ENCODE measurements at regions not wholly inside any gene's neighbourhood (a gene's known extent, or its start where the extent isn't known, plus 50 kb on each side); places are given as distances from the start of the nearest gene placed in this dataset.

DNA sequence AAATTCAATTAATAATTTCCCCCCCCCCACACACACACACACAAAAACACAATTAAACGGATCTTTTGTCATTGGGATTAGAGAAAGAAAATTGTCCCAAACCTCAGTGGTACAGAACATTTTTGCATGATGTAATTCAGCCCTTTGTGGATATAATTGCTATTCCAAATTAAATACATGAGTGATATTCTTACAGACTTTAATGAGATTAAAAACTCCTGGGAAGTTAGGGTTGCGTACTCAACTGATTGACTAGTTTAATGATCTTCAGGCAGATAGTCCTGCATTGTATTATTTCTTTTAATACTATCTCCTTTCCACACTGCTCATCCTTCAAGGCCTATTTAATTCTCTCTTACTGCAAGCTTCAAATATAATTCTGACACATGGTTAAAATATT lies 711.8 kb upstream of the LRFN5 start:
- TF ChIP-seq, protein P1, sequence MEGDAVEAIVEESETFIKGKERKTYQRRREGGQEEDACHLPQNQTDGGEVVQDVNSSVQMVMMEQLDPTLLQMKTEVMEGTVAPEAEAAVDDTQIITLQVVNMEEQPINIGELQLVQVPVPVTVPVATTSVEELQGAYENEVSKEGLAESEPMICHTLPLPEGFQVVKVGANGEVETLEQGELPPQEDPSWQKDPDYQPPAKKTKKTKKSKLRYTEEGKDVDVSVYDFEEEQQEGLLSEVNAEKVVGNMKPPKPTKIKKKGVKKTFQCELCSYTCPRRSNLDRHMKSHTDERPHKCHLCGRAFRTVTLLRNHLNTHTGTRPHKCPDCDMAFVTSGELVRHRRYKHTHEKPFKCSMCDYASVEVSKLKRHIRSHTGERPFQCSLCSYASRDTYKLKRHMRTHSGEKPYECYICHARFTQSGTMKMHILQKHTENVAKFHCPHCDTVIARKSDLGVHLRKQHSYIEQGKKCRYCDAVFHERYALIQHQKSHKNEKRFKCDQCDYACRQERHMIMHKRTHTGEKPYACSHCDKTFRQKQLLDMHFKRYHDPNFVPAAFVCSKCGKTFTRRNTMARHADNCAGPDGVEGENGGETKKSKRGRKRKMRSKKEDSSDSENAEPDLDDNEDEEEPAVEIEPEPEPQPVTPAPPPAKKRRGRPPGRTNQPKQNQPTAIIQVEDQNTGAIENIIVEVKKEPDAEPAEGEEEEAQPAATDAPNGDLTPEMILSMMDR (IDR thresholded peaks at IDR 0.05; ENCODE audit: low read depth, low read length): no peak
- H3K4me3 ChIP-seq (replicated peaks in 1 of 2; ENCODE audit: low read depth in 2 of 2, low read length in 2 of 2): no peak overlapping the region

DNA sequence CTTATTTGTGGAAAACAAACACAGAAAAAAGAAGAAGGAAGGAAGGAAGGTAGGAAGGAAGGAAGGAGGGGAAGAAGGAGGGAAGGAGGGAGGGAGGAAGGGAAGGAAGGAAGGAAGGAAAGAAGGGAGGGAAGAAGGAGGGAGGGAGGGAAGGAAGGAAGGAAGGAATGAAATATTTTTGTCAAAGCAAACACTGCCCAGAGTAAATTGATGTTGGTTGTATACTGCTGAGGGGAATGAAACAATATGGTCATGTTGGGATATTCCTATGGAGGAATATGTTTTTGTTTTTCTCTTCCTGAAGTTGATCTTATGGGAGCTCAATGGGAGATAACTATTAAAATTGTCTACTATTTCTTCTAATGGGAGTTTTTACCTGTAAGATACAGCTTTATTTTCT lies 717.5 kb upstream of the LRFN5 start:
- TF ChIP-seq, protein P1 (IDR thresholded peaks at IDR 0.05; ENCODE audit: low read depth, low read length): no peak
- no peak for DNase-seq (ENCODE audit: low read depth in 2 of 2)
- no peak overlapping the region for H3K4me3 ChIP-seq (replicated peaks in 1 of 2; ENCODE audit: low read depth in 2 of 2, low read length in 2 of 2)

More for the DNA sequence above, 711.8 kb upstream of the LRFN5 start:
- no peak for DNase-seq (ENCODE audit: low read depth in 2 of 2)

DNA sequence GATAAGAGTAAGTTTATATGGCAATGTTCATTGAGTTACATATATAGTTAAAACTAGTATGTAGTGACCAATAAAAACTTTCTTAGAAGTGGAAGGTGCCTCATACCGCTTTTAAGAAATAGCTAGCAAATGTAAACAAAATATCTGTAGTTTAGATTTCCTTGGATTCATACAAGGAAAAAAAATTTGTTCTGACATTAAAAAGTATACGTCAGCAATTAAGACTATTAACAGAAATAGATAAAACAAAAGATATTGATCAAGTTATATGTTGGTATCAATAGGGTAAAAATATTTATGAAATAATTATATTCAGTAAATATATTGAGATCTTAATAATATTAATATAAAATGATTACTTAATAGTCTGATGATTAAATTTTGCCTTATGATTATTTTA lies 718.8 kb upstream of the LRFN5 start:
- TF ChIP-seq, protein P1 (IDR thresholded peaks at IDR 0.05; ENCODE audit: low read depth, low read length): no peak
- H3K4me3 ChIP-seq (replicated peaks in 1 of 2; ENCODE audit: low read depth in 2 of 2, low read length in 2 of 2): no peak overlapping the region
- no peak for DNase-seq (ENCODE audit: low read depth in 2 of 2)

DNA sequence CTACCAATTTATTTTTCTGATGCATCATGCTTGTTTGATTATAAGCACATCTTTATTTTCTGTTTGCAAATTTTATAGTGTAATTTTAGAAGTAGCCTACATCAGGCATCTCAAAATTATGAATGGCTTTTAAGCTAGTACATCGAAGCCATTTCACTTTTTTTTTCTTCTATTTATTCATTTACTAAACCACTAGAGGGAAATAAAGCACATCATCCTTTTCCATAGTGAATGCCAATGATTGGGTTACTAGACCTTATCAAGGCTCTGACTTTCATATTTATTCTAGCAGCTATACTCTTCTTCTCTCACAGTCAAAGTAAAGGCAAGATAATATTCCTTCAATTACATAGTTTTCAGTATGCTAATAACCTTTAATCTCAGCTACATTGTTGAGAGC lies 736.4 kb upstream of the LRFN5 start:
- TF ChIP-seq, protein P1 (IDR thresholded peaks at IDR 0.05; ENCODE audit: low read depth, low read length): no peak
- no peak for DNase-seq (ENCODE audit: low read depth in 2 of 2)
- no peak overlapping the region for H3K4me3 ChIP-seq (replicated peaks in 1 of 2; ENCODE audit: low read depth in 2 of 2, low read length in 2 of 2)

DNA sequence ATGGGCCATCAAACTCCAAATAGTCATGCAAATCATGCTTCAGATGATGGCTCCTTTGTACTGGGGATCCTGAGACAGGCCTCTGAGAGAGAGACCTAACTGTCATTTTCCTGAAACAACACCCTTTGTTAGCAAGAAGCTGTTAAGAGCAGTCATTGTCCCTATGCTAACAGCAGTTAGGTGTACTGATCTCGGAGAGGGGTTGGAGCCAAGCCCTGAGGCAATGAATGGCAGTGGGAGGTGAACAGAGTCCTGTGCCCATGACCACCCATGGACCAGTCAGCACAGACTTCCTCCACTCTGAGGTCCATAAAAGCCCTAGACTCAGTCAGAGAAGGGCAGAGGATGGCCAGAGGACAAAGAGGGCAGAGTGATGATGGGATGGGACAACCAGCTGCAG lies 747.6 kb upstream of the LRFN5 start:
- TF ChIP-seq, protein P1 (IDR thresholded peaks at IDR 0.05; ENCODE audit: low read depth, low read length): no peak
- no peak for DNase-seq (ENCODE audit: low read depth in 2 of 2)
- no peak overlapping the region for H3K4me3 ChIP-seq (replicated peaks in 1 of 2; ENCODE audit: low read depth in 2 of 2, low read length in 2 of 2)

DNA sequence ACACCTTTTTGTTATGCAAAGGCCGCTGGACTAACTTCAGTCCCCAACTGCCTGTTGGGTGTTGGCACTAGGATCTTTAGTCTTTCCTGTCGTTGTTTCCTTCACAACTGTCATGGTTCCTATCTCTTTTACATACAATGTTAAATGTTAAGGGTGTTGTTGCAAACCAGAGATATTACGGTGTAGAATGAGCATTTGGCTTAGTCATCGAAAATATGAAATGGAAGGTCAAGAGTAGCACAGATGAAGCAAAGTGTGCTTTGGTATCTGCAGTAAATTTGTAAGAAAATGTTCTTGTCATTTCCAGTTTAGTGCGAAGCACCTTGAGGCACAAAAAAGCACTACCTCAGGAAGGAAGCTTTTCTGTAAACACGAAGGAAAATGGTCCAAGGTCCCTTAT lies 751.3 kb upstream of the LRFN5 start:
- no peak overlapping the region for H3K4me3 ChIP-seq (replicated peaks in 1 of 2; ENCODE audit: low read depth in 2 of 2, low read length in 2 of 2)
- TF ChIP-seq, protein P1 (IDR thresholded peaks at IDR 0.05; ENCODE audit: low read depth, low read length): no peak
- DNase-seq (ENCODE audit: low read depth in 2 of 2): no peak

DNA sequence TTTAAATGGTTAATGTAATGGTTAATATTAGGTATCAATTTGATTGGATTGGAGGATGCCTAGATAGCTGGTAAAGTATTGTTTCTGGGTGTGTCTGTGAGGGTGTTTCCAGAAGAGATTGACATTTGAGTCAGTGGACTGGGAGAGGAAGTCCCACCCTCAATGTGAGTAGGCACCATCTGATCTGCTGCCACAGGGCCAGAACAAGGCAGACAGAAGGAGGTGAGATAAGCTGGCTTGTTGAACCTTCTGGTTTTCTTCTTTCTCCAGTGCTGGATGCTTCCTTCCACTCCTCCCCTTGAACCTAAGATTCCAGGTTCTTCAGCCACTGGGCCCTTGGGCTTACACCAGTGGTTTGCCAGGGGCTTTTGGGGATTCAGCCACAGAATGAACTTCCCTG lies 756.5 kb upstream of the LRFN5 start:
- TF ChIP-seq, protein P1 (IDR thresholded peaks at IDR 0.05; ENCODE audit: low read depth, low read length): no peak
- H3K4me3 ChIP-seq (replicated peaks in 1 of 2; ENCODE audit: low read depth in 2 of 2, low read length in 2 of 2): no peak overlapping the region
- no peak for DNase-seq (ENCODE audit: low read depth in 2 of 2)

Data from cardiac fibroblast (primary cell).